ENCODE measurements at regions not wholly inside any gene's neighbourhood (a gene's known extent, or its start where the extent isn't known, plus 50 kb on each side); places are given as distances from the start of the nearest gene placed in this dataset.

DNA sequence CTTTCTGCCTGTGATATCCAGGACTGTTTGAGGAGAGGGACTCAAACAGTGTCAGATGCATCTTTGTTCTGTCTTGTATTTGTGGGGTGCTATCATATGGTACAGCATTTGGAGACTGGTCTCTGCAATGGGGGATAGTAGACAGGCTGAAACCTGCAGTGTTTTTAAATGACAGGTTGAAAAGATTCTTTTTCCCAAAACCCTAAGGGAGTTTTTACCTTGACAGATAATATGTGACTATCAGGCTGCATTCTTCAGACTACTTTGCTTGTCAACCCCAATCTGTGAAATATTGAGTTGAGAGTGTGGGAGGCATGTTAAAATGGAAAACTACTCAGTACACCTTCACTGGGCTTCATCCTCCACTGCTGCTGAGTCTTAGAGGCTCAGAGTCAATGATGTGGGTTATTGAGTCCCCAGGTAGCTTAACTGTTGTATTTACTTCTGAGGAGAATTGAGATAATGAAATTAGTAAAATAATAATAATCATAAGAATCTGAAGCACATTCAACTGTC is 274.9 kb downstream of the GASK1B start:
- Histone ChIP-seq H2AFZ (ENCODE audit: low read depth, low read length, severe bottlenecking) (no peak overlapping the region), H3K27ac (ENCODE audit: low read depth, low read length) (no peak overlapping the region), H3K27me3 (ENCODE audit: low read length) (no peaks in the 10 kb centered on the region), H3K4me2 (ENCODE audit: low read depth, low read length, poor library complexity, severe bottlenecking) (no peak overlapping the region), H3K79me2 (ENCODE audit: insufficient read depth, low read length) (no peaks in the 10 kb centered on the region), H3K9me3 (ENCODE audit: insufficient read depth, low read length) (no peaks in the 10 kb centered on the region), H3K4me3 (ENCODE audit: insufficient read depth, low read length, poor library complexity, severe bottlenecking) (no peak overlapping the region), H3F3A (ENCODE audit: insufficient read depth) (no peaks in the 10 kb centered on the region), H3K36me3 (ENCODE audit: low read length) (no peaks in the 10 kb centered on the region), H4K20me1 (ENCODE audit: low read depth, low read length) (no peaks in the 10 kb centered on the region), H3K9ac (ENCODE audit: low read length) (no peak overlapping the region), H3K9me2 (replicated peaks; ENCODE audit: insufficient read depth, low read length) (no peaks in the 10 kb centered on the region)
- TF ChIP-seq EZH2phosphoT487 (conservative IDR thresholded peaks at IDR 0.05; ENCODE audit: low read length): no peak
- TF ChIP-seq, protein P1, sequence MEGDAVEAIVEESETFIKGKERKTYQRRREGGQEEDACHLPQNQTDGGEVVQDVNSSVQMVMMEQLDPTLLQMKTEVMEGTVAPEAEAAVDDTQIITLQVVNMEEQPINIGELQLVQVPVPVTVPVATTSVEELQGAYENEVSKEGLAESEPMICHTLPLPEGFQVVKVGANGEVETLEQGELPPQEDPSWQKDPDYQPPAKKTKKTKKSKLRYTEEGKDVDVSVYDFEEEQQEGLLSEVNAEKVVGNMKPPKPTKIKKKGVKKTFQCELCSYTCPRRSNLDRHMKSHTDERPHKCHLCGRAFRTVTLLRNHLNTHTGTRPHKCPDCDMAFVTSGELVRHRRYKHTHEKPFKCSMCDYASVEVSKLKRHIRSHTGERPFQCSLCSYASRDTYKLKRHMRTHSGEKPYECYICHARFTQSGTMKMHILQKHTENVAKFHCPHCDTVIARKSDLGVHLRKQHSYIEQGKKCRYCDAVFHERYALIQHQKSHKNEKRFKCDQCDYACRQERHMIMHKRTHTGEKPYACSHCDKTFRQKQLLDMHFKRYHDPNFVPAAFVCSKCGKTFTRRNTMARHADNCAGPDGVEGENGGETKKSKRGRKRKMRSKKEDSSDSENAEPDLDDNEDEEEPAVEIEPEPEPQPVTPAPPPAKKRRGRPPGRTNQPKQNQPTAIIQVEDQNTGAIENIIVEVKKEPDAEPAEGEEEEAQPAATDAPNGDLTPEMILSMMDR (IDR thresholded peaks at IDR 0.05; ENCODE audit: insufficient read depth, low read length, poor library complexity, severe bottlenecking): no peak

DNA sequence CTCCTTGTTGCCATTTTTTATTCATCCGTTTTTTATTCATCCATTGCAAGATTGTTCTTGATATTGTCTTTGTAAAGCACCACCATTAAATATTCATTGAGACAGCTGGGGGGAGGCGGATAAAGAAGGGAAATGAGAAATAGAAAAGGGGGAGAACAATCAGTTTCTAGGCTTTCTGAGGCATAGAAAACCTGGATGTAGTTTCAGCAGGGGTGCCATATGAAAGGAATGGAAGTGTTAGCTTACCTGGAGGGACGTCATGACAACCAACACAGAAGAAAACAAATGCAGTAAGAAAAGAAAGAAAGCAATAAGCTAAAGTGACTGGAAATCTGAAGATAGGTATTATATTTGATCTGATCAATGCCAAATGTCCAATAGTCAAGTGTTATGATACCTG is 276.1 kb downstream of the GASK1B start:
- no peaks in the 10 kb centered on the region for H3K9me2 ChIP-seq (replicated peaks; ENCODE audit: insufficient read depth, low read length)
- no peaks in the 10 kb centered on the region for H3K9me3 ChIP-seq (ENCODE audit: insufficient read depth, low read length)
- no peaks in the 10 kb centered on the region for H3K27me3 ChIP-seq (ENCODE audit: low read length)
- H3K79me2 ChIP-seq (ENCODE audit: insufficient read depth, low read length): no peaks in the 10 kb centered on the region
- no peak overlapping the region for H3K27ac ChIP-seq (ENCODE audit: low read depth, low read length)
- H4K20me1 ChIP-seq (ENCODE audit: low read depth, low read length): no peaks in the 10 kb centered on the region
- H3K36me3 ChIP-seq (ENCODE audit: low read length): no peaks in the 10 kb centered on the region
- H3K9ac ChIP-seq (ENCODE audit: low read length): no peak overlapping the region
- H3K4me3 ChIP-seq (ENCODE audit: insufficient read depth, low read length, poor library complexity, severe bottlenecking): no peak overlapping the region
- H3F3A ChIP-seq (ENCODE audit: insufficient read depth): no peaks in the 10 kb centered on the region
- no peak overlapping the region for H2AFZ ChIP-seq (ENCODE audit: low read depth, low read length, severe bottlenecking)
- H3K4me2 ChIP-seq (ENCODE audit: low read depth, low read length, poor library complexity, severe bottlenecking): no peak overlapping the region
- TF ChIP-seq EZH2phosphoT487 (conservative IDR thresholded peaks at IDR 0.05; ENCODE audit: low read length): no peak
- TF ChIP-seq, protein P1 (IDR thresholded peaks at IDR 0.05; ENCODE audit: insufficient read depth, low read length, poor library complexity, severe bottlenecking): no peak

DNA sequence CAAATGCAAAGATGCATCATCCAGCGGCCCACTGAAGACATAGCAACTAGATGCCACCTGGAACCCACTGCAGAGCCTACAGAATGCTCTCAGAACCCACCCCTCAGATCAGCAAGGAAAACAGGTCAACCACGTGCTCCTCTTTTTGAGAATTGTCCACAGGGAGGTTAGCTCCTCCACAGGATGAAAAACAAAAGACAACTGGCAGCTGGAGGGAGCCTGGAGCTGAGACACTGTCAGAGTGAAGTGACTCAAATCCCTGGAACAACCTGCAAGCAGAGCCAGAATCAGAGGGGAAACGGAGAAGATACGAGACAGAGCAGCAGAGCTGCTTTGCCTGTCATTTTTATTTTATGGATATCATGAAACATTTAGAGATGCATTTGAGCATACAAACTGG is 277.6 kb downstream of the GASK1B start:
- Histone ChIP-seq H3K9me2 (replicated peaks; ENCODE audit: insufficient read depth, low read length) (no peaks in the 10 kb centered on the region), H2AFZ (ENCODE audit: low read depth, low read length, severe bottlenecking) (no peak overlapping the region), H3K36me3 (ENCODE audit: low read length) (no peaks in the 10 kb centered on the region), H3K27ac (ENCODE audit: low read depth, low read length) (no peak overlapping the region), H3K27me3 (ENCODE audit: low read length) (no peaks in the 10 kb centered on the region), H4K20me1 (ENCODE audit: low read depth, low read length) (no peaks in the 10 kb centered on the region), H3K4me3 (ENCODE audit: insufficient read depth, low read length, poor library complexity, severe bottlenecking) (no peak overlapping the region), H3F3A (ENCODE audit: insufficient read depth) (no peaks in the 10 kb centered on the region), H3K79me2 (ENCODE audit: insufficient read depth, low read length) (no peaks in the 10 kb centered on the region), H3K9ac (ENCODE audit: low read length) (no peak overlapping the region), H3K4me2 (ENCODE audit: low read depth, low read length, poor library complexity, severe bottlenecking) (no peak overlapping the region), H3K9me3 (ENCODE audit: insufficient read depth, low read length) (no peaks in the 10 kb centered on the region)
- TF ChIP-seq EZH2phosphoT487 (conservative IDR thresholded peaks at IDR 0.05; ENCODE audit: low read length): no peak
- TF ChIP-seq, protein P1 (IDR thresholded peaks at IDR 0.05; ENCODE audit: insufficient read depth, low read length, poor library complexity, severe bottlenecking): no peak

All from SU-DHL-6 (cell line).